CD4-positive, alpha-beta T cell (primary cell): ENCODE measurements at regions not wholly inside any gene's neighbourhood (a gene's known extent, or its start where the extent isn't known, plus 50 kb on each side); places are given as distances from the start of the nearest gene placed in this dataset.
A peak's percentile ranks its signal among the peaks of the same experiment; 100 is the strongest.
"Not testable (repeated sequence)": the region's sequence is repeated elsewhere in the genome, so short reads cannot be mapped to it uniquely, and the experiment has no call there.

Experiments
- ATAC-seq: fragments of 200-7000 bp; cut with Tn5 transposase; one replicate; pipeline ENCODE4 v1.10.0; 2022; ENCODE audit warnings: mild to moderate bottlenecking; ENCODE audit not compliant: poor library complexity
- CTCF ChIA-PET: fragments of 350-600 bp; sonication (Branson Sonifier 250); formaldehyde crosslinking; loops from one replicate; lab custom pipeline; 2021; ENCODE audit warnings: antibody characterized with exemption, inconsistent platforms; lab: Charles Lee
- POLR2A ChIA-PET: fragments of 350-600 bp; sonication (Branson Sonifier 250); formaldehyde crosslinking; loops from one replicate; lab custom pipeline; 2021; ENCODE audit warnings: antibody characterized with exemption, inconsistent platforms; lab: Charles Lee
- DNase-seq, 14 experiments: peaks; one replicate each; pipeline ENCODE4 v3.0.0-alpha.2; 2013 to 2020; ENCODE audit warnings: mixed read lengths in 2 of 14
- H3K27ac ChIP-seq, 2 donors: one replicate each; pipeline versions ENCODE4 v1.5.1 to v1.7.0; 2013; ENCODE audit warnings: low read length in 2 of 2, low read depth in 1 of 2, mild to moderate bottlenecking in 1 of 2
- H3K27me3 ChIP-seq, 2 experiments: 1 replicate in 1 of 2; 2 replicates in 1 of 2; pipeline versions ENCODE4 v1.6.1 to v1.7.0; 2013; ENCODE audit warnings: low read length in 2 of 2, control low read depth in 1 of 2, mild to moderate bottlenecking in 1 of 2, moderate library complexity in 1 of 2; ENCODE audit not compliant: insufficient read depth in 2 of 2, control insufficient read depth in 1 of 2
- H3K36me3 ChIP-seq: one replicate; pipeline ENCODE4 v1.6.1; 2013; ENCODE audit warnings: low read length, control low read depth; ENCODE audit not compliant: insufficient read depth
- H3K4me1 ChIP-seq: one replicate; pipeline ENCODE4 v1.6.1; 2013; ENCODE audit warnings: low read length, control low read depth; ENCODE audit not compliant: insufficient read depth
- H3K4me3 ChIP-seq: one replicate; pipeline ENCODE4 v1.5.1; 2013; ENCODE audit warnings: mild to moderate bottlenecking, low read length, moderate library complexity
- H3K9me3 ChIP-seq, 2 experiments: 1 replicate in 1 of 2; 2 replicates in 1 of 2; pipeline versions ENCODE4 v1.6.1 to v1.7.0; 2013; ENCODE audit warnings: low read length in 2 of 2, mild to moderate bottlenecking in 2 of 2, control low read depth in 1 of 2, moderate library complexity in 1 of 2; ENCODE audit not compliant: control insufficient read depth in 1 of 2, insufficient read depth in 1 of 2
- H3K27ac Mint-ChIP-seq: one replicate; pipeline ENCODE4 v1.8.0; 2020; ENCODE audit warnings: mixed read lengths
- H3K27me3 Mint-ChIP-seq: one replicate; pipeline ENCODE4 v1.8.0; 2021; ENCODE audit warnings: mixed read lengths
- H3K36me3 Mint-ChIP-seq: one replicate; pipeline ENCODE4 v1.8.0; 2021; ENCODE audit warnings: low read depth, mixed read lengths
- H3K4me1 Mint-ChIP-seq: one replicate; pipeline ENCODE4 v1.8.0; 2021; ENCODE audit warnings: low read depth, mixed read lengths
- H3K4me3 Mint-ChIP-seq: one replicate; pipeline ENCODE4 v1.8.0; 2020; ENCODE audit warnings: mild to moderate bottlenecking, mixed read lengths
- H3K9me3 Mint-ChIP-seq: one replicate; pipeline ENCODE4 v1.8.0; 2020; ENCODE audit warnings: mixed read lengths
- CTCF ChIP-seq: fragments of 200-600 bp; IDR thresholded peaks from one replicate; pipeline ENCODE4 v1.8.0; 2022; ENCODE audit warnings: antibody characterized with exemption, mild to moderate bottlenecking
- intact Hi-C, 2 experiments: fragments of 100-400 bp; cut with DNase I in 1 of 2; cut with micrococcal nuclease in 1 of 2; formaldehyde crosslinking; loops; one replicate each; pipeline versions ENCODE4 v1.15.1 to v1.9.0; 2023 to 2025; cut with DNase I, micrococcal nuclease

- peaks cover 0 to 8% of the 10 kb centered on the region in 2 experiments for H3K9me3 ChIP-seq
- Mint-ChIP-seq H3K4me1 (no peaks in the 10 kb centered on the region), H3K4me3 (no peak overlapping the region), H3K36me3 (no peaks in the 10 kb centered on the region), H3K27ac (no peak overlapping the region), H3K9me3 (peaks cover 2% of the 10 kb centered on the region), H3K27me3 (no peaks in the 10 kb centered on the region)
- no peak overlapping the region for H3K4me3 ChIP-seq
- H3K27me3 ChIP-seq, result no peaks in the 10 kb centered on the region
- POLR2A ChIA-PET, result no interaction called here
- DNase-seq, result no peak
- no peak for TF ChIP-seq CTCF
- CTCF ChIA-PET, result no interaction called here
- no peak overlapping the region for H3K27ac ChIP-seq
- no peaks in the 10 kb centered on the region for H3K36me3 ChIP-seq
- ATAC-seq, result no peak
- intact Hi-C loops, result no loop called here
- no peaks in the 10 kb centered on the region for H3K4me1 ChIP-seq
These were observed 976.2 kb upstream of the LRFN5 start for GRCh38 chr14:40630471-40630870.

- H3K27ac Mint-ChIP-seq, H3K36me3 ChIP-seq, intact Hi-C loops, H3K36me3 Mint-ChIP-seq, H3K4me1 ChIP-seq, ATAC-seq, H3K4me3 Mint-ChIP-seq, H3K27ac ChIP-seq, POLR2A ChIA-PET, H3K4me1 Mint-ChIP-seq, CTCF ChIA-PET, H3K4me3 ChIP-seq, H3K27me3 ChIP-seq, H3K9me3 Mint-ChIP-seq, H3K27me3 Mint-ChIP-seq: not testable (repeated sequence)
- DNase-seq, result peak in 1 of 14 experiments; percentile 8
- H3K9me3 ChIP-seq, result peaks cover 0 to 11% of the 10 kb centered on the region in 2 experiments
These were observed 977.0 kb upstream of the LRFN5 start for GRCh38 chr14:40629551-40630137.

GRCh38 chr14:40629144-40629543 is 977.5 kb upstream of the LRFN5 start:
- DNase-seq (no peak), ATAC-seq (no peak)
- CTCF ChIA-PET, result no interaction called here
- POLR2A ChIA-PET, result no interaction called here
- Histone ChIP-seq H3K4me1 (no peaks in the 10 kb centered on the region), H3K27ac (no peak overlapping the region), H3K9me3 (peaks cover 0 to 11% of the 10 kb centered on the region in 2 experiments), H3K27me3 (no peaks in the 10 kb centered on the region), H3K4me3 (no peak overlapping the region), H3K36me3 (no peaks in the 10 kb centered on the region)
- Mint-ChIP-seq H3K27ac (no peak overlapping the region), H3K36me3 (no peaks in the 10 kb centered on the region), H3K27me3 (no peaks in the 10 kb centered on the region), H3K4me3 (no peak overlapping the region), H3K4me1 (no peaks in the 10 kb centered on the region), H3K9me3 (peaks cover 2% of the 10 kb centered on the region)
- no peak for TF ChIP-seq CTCF
- intact Hi-C loops, result no loop called here

- Histone ChIP-seq H3K4me3 (no peak overlapping the region), H3K4me1 (no peaks in the 10 kb centered on the region), H3K9me3 (peaks cover 0 to 3% of the 10 kb centered on the region in 2 experiments), H3K27ac (no peak overlapping the region), H3K27me3 (no peaks in the 10 kb centered on the region), H3K36me3 (no peaks in the 10 kb centered on the region)
- DNase-seq (no peak), ATAC-seq (no peak)
- no peak for TF ChIP-seq CTCF
- H3K27me3 Mint-ChIP-seq, result no peaks in the 10 kb centered on the region
- H3K27ac Mint-ChIP-seq, result no peak overlapping the region
- POLR2A ChIA-PET, result no interaction called here
- H3K4me3 Mint-ChIP-seq, result no peak overlapping the region
- CTCF ChIA-PET, result no interaction called here
- peaks cover 2% of the 10 kb centered on the region for H3K9me3 Mint-ChIP-seq
- H3K4me1 Mint-ChIP-seq, result no peaks in the 10 kb centered on the region
- no peaks in the 10 kb centered on the region for H3K36me3 Mint-ChIP-seq
- intact Hi-C loops, result no loop called here
These were observed 983.0 kb upstream of the LRFN5 start for GRCh38 chr14:40623643-40624042.
